HG03108 (cell line): ENCODE measurements at regions not wholly inside any gene's neighbourhood (a gene's known extent, or its start where the extent isn't known, plus 50 kb on each side); places are given as distances from the start of the nearest gene placed in this dataset.
"Not testable (repeated sequence)": the region's sequence is repeated elsewhere in the genome, so short reads cannot be mapped to it uniquely, and the experiment has no call there.

ENCODE experiments used
- ATAC-seq: cut with Tn5 transposase; IDR thresholded peaks from one replicate; pipeline ENCODE4 v1.9.1; 2021; ENCODE audit warnings: moderate library complexity; ENCODE audit not compliant: unreplicated experiment

GRCh38 chr11:87885084-87885483 is 290.2 kb downstream of the RAB38 start:
- not testable (repeated sequence) for ATAC-seq

GRCh38 chr11:87879118-87879517 is 296.1 kb downstream of the RAB38 start:
- ATAC-seq, result no peak

GRCh38 chr11:87878373-87878825 is 296.8 kb downstream of the RAB38 start:
- ATAC-seq, result no peak

GRCh38 chr11:87871056-87871455 is 304.2 kb downstream of the RAB38 start:
- ATAC-seq, result no peak

- ATAC-seq, result no peak
Observed at GRCh38 chr11:87870086-87870485, 305.2 kb downstream of the RAB38 start.

GRCh38 chr11:87866951-87867350 is 308.3 kb downstream of the RAB38 start:
- no peak for ATAC-seq

GRCh38 chr11:87861030-87861429 is 314.2 kb downstream of the RAB38 start:
- no peak for ATAC-seq

GRCh38 chr11:87859636-87860035 is 315.6 kb downstream of the RAB38 start:
- no peak for ATAC-seq

- ATAC-seq, result no peak
Observed at GRCh38 chr11:87851827-87852226, 323.4 kb downstream of the RAB38 start.

GRCh38 chr11:87851234-87851633 is 324.0 kb downstream of the RAB38 start:
- ATAC-seq, result no peak

- no peak for ATAC-seq
Observed at GRCh38 chr11:87849216-87849615, 326.0 kb downstream of the RAB38 start.

- no peak for ATAC-seq
Observed at GRCh38 chr11:87840786-87841185, 334.5 kb downstream of the RAB38 start.

GRCh38 chr11:87832211-87832610 is 343.0 kb downstream of the RAB38 start:
- no peak for ATAC-seq

GRCh38 chr11:87820011-87820410 is 355.2 kb downstream of the RAB38 start:
- ATAC-seq, result no peak

- ATAC-seq, result no peak
Observed at GRCh38 chr11:87819151-87819550, 356.1 kb downstream of the RAB38 start.

- no peak for ATAC-seq
Observed at GRCh38 chr11:87812571-87813365, 362.5 kb downstream of the RAB38 start.

GRCh38 chr11:87810486-87810885 is 364.8 kb downstream of the RAB38 start:
- no peak for ATAC-seq

GRCh38 chr11:87809256-87809655 is 366.0 kb downstream of the RAB38 start:
- no peak for ATAC-seq

GRCh38 chr11:87804176-87804575 is 371.1 kb downstream of the RAB38 start:
- ATAC-seq, result no peak

- ATAC-seq, result no peak
Observed at GRCh38 chr11:87803748-87804147, 371.5 kb downstream of the RAB38 start.

- ATAC-seq, result not testable (repeated sequence)
Observed at GRCh38 chr11:87784862-87785261, 390.4 kb downstream of the RAB38 start.

GRCh38 chr11:87780068-87780413 is 395.2 kb downstream of the RAB38 start:
- ATAC-seq, result no peak
